HG02610 (cell line): ENCODE measurements at regions not wholly inside any gene's neighbourhood (a gene's known extent, or its start where the extent isn't known, plus 50 kb on each side); places are given as distances from the start of the nearest gene placed in this dataset.
"Not testable (repeated sequence)": the region's sequence is repeated elsewhere in the genome, so short reads cannot be mapped to it uniquely, and the experiment has no call there.

Source experiments
- ATAC-seq: cut with Tn5 transposase; IDR thresholded peaks from one replicate; pipeline ENCODE4 v1.9.1; 2021; ENCODE audit warnings: mild to moderate bottlenecking, moderate library complexity; ENCODE audit not compliant: unreplicated experiment

- ATAC-seq, result no peak
These were observed 335.2 kb downstream of the FBXW7 start for GRCh38 chr4:152200511-152201333.

- ATAC-seq, result no peak
These were observed 338.7 kb downstream of the FBXW7 start for GRCh38 chr4:152197211-152197610.

- ATAC-seq, result no peak
These were observed 340.0 kb downstream of the FBXW7 start for GRCh38 chr4:152195888-152196287.

GRCh38 chr4:152193059-152193458, 342.8 kb downstream of the FBXW7 start:
- ATAC-seq, result no peak

GRCh38 chr4:152190907-152191306, 345.0 kb downstream of the FBXW7 start:
- ATAC-seq, result no peak

GRCh38 chr4:152189451-152190179, 346.3 kb downstream of the FBXW7 start:
- peak; percentile 92 for ATAC-seq

- ATAC-seq, result no peak
These were observed 347.1 kb downstream of the FBXW7 start for GRCh38 chr4:152188801-152189200.

GRCh38 chr4:152187693-152188092, 348.2 kb downstream of the FBXW7 start:
- no peak for ATAC-seq

- ATAC-seq, result no peak
These were observed 349.9 kb downstream of the FBXW7 start for GRCh38 chr4:152185786-152186550.

GRCh38 chr4:152181150-152181549, 354.7 kb downstream of the FBXW7 start:
- ATAC-seq, result no peak

GRCh38 chr4:152180369-152180768, 355.5 kb downstream of the FBXW7 start:
- ATAC-seq, result no peak

- ATAC-seq, result not testable (repeated sequence)
These were observed 358.4 kb downstream of the FBXW7 start for GRCh38 chr4:152177538-152177937.

GRCh38 chr4:152176627-152177214, 359.2 kb downstream of the FBXW7 start:
- no peak for ATAC-seq

GRCh38 chr4:152175586-152175985, 360.3 kb downstream of the FBXW7 start:
- ATAC-seq, result no peak

- ATAC-seq, result no peak
These were observed 363.7 kb downstream of the FBXW7 start for GRCh38 chr4:152172146-152172545.

GRCh38 chr4:152171556-152171955, 364.3 kb downstream of the FBXW7 start:
- no peak for ATAC-seq

- ATAC-seq, result no peak
These were observed 366.2 kb downstream of the FBXW7 start for GRCh38 chr4:152169683-152170082.

- no peak for ATAC-seq
These were observed 366.8 kb downstream of the FBXW7 start for GRCh38 chr4:152168987-152169616.

GRCh38 chr4:152166567-152166966, 369.3 kb downstream of the FBXW7 start:
- no peak for ATAC-seq

- no peak for ATAC-seq
These were observed 370.0 kb downstream of the FBXW7 start for GRCh38 chr4:152165846-152166245.

- no peak for ATAC-seq
These were observed 370.7 kb downstream of the FBXW7 start for GRCh38 chr4:152165146-152165545.
